ENCODE measurements at regions not wholly inside any gene's neighbourhood (a gene's known extent, or its start where the extent isn't known, plus 50 kb on each side); places are given as distances from the start of the nearest gene placed in this dataset.

DNA sequence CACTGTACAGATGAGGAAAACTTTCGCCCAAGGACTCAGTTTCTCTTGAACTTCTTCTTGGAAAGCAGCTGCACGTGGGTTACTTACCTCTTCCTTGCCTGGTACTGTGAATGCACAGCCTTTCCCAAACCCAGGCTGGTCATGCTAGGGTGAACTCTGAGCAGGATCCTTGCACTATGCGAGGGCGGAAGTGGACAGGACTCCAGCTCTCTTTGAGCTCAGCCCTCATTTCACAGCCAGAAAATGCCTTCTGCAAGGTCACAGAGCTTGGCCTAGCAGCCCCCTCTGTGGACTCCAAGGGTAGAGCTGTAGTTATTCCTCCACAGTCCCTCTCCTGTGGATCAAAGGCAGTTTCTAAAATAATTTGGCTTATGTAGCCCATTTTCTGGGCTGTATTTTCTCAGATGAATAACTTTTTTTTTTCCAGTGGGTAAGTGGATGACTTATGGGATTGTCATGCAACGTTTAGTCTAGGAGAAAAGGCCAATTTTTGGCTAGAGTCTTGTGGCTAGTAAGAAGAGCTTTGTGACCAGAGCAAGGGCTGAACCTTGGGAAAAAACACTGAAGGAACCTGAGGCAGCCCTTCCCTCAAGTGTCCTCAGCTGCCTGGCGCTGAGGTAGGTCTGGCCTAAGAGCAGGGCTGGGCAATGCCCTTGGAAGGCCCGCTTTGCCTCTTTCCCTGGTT is 172.7 kb downstream of the SCP2D1 start:
- CTCF ChIA-PET, result no interaction called here

GRCh38 chr20:18986895-18987580 is 173.5 kb downstream of the SCP2D1 start:
- no peak overlapping the region for H3K27ac Mint-ChIP-seq
- intact Hi-C loops (cut with micrococcal nuclease), result no loop called here
- no peak overlapping the region for H3K4me3 Mint-ChIP-seq
- peaks cover 4% of the 10 kb centered on the region for H3K27me3 Mint-ChIP-seq
- no peaks in the 10 kb centered on the region for H3K36me3 Mint-ChIP-seq (ENCODE audit: low read depth)
- H3K9me3 Mint-ChIP-seq, result no peaks in the 10 kb centered on the region
- ChIA-PET POLR2A (no interaction called here), CTCF (no interaction called here)
- no peaks in the 10 kb centered on the region for H3K4me1 Mint-ChIP-seq (ENCODE audit: low read depth)
- ATAC-seq, result no peak
- TF ChIP-seq, protein P1, sequence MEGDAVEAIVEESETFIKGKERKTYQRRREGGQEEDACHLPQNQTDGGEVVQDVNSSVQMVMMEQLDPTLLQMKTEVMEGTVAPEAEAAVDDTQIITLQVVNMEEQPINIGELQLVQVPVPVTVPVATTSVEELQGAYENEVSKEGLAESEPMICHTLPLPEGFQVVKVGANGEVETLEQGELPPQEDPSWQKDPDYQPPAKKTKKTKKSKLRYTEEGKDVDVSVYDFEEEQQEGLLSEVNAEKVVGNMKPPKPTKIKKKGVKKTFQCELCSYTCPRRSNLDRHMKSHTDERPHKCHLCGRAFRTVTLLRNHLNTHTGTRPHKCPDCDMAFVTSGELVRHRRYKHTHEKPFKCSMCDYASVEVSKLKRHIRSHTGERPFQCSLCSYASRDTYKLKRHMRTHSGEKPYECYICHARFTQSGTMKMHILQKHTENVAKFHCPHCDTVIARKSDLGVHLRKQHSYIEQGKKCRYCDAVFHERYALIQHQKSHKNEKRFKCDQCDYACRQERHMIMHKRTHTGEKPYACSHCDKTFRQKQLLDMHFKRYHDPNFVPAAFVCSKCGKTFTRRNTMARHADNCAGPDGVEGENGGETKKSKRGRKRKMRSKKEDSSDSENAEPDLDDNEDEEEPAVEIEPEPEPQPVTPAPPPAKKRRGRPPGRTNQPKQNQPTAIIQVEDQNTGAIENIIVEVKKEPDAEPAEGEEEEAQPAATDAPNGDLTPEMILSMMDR (IDR thresholded peaks at IDR 0.05), result no peak
- no peak for DNase-seq

More for the DNA sequence above, 172.7 kb downstream of the SCP2D1 start:
- H3K4me3 Mint-ChIP-seq, result no peak overlapping the region
- DNase-seq, result no peak
- peaks cover 4% of the 10 kb centered on the region for H3K27me3 Mint-ChIP-seq
- H3K4me1 Mint-ChIP-seq (ENCODE audit: low read depth), result no peaks in the 10 kb centered on the region
- TF ChIP-seq, protein P1 (IDR thresholded peaks at IDR 0.05), result no peak
- POLR2A ChIA-PET, result no interaction called here
- H3K9me3 Mint-ChIP-seq, result no peaks in the 10 kb centered on the region
- no peak overlapping the region for H3K27ac Mint-ChIP-seq
- no peak for ATAC-seq
- intact Hi-C loops (cut with micrococcal nuclease), result no loop called here
- H3K36me3 Mint-ChIP-seq (ENCODE audit: low read depth), result no peaks in the 10 kb centered on the region

GRCh38 chr20:18987781-18988360 is 174.3 kb downstream of the SCP2D1 start:
- ChIA-PET POLR2A (no interaction called here), CTCF (interaction anchor here (1.0 kb wide), 1 partner anchor 38 kb away, joined by 3 read pairs; no protein-coding TSS in a partner anchor)
- intact Hi-C loops (cut with micrococcal nuclease), result no loop called here
- Mint-ChIP-seq H3K4me1 (ENCODE audit: low read depth) (no peaks in the 10 kb centered on the region), H3K9me3 (peaks cover 2% of the 10 kb centered on the region), H3K4me3 (no peak overlapping the region), H3K27me3 (peaks cover 6% of the 10 kb centered on the region), H3K27ac (no peak overlapping the region), H3K36me3 (ENCODE audit: low read depth) (no peaks in the 10 kb centered on the region)
- ATAC-seq, result no peak
- DNase-seq, result no peak
- TF ChIP-seq, protein P1 (IDR thresholded peaks at IDR 0.05), result no peak

DNA sequence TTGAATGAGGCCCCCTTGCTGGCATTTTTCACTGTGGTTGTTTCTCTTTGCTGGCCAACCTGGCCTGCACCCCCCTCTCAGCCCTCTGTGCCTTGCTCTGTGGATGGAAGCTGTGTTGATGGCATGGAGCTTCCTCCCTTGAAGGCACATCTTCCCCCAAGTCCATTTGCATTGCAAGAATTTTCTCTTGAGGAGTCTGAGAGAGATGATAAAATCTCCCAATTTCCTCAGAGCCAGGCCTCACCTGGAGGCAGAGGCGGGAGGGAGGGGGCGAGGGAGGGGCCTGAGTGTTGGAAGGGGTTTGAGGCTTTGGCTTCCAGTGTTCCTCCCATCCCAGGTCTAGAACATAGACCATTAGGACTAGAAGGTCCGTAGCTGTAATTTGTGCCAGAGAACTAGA is 175.1 kb downstream of the SCP2D1 start:
- Mint-ChIP-seq H3K36me3 (ENCODE audit: low read depth) (no peaks in the 10 kb centered on the region), H3K27ac (no peak overlapping the region), H3K9me3 (peaks cover 2% of the 10 kb centered on the region), H3K4me1 (ENCODE audit: low read depth) (no peaks in the 10 kb centered on the region), H3K4me3 (no peak overlapping the region), H3K27me3 (peaks cover 3% of the 10 kb centered on the region)
- DNase-seq (no peak), ATAC-seq (no peak)
- POLR2A ChIA-PET, result no interaction called here
- TF ChIP-seq, protein P1 (IDR thresholded peaks at IDR 0.05), result no peak
- CTCF ChIA-PET, result interaction anchor here (1.0 kb wide), 1 partner anchor 37 kb away, joined by 3 read pairs; no protein-coding TSS in a partner anchor
- intact Hi-C loops (cut with micrococcal nuclease), result no loop called here
